CD4-positive, alpha-beta T cell treated with Interferon gamma for 1 hour (primary cell): ENCODE measurements at regions not wholly inside any gene's neighbourhood (a gene's known extent, or its start where the extent isn't known, plus 50 kb on each side); places are given as distances from the start of the nearest gene placed in this dataset.

ENCODE experiments used
- DNase-seq: peaks from one replicate; pipeline ENCODE4 v3.0.0-alpha.2; 2020

DNA sequence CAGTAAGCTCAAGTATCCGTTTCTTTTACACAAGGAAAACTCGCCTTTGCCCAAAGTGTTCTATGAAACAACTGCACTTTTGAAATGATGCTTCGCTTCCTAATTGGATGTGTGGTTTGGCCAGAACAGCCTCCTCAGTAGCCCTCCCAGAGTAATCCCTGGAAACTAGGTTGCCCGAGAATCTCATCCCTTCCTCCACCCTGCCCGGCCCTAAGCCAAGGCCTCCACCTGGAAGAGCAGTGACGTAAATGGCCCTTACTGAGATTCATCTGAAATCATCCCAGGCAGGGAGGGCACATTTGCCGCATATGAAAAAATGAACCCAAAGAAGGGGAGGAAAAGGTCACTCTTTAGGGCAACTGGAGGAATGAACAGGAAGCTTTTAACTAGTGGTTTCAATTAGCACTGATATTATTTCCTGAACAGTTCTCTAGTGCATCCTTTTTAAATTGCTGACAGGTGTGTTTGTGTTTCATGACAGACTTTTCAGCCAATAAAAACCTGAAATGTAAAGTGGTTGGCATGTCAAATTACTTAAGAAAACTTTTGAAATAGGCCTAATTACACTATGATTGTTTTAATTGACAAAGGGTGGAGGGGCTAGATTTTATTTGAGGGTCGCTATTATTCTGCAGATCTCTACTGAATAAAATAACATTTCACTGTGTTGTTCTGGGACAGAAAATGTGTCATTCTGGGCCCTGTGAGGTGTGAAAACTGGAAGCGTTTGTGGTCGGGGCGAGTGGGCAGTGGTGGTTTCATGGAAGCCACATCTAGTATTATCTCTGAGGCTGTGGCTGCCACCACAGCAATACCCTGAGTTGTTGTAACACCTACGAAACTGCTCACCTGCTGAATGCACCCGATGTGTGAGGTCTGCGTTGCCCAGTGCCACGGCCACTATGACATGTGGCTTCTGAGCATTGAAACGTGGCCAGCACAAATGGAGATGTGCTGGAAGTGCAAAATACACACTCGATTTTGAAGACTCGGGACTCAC lies 112.1 kb downstream of the ZIC5 start:
- peak; percentile 15 for DNase-seq

DNA sequence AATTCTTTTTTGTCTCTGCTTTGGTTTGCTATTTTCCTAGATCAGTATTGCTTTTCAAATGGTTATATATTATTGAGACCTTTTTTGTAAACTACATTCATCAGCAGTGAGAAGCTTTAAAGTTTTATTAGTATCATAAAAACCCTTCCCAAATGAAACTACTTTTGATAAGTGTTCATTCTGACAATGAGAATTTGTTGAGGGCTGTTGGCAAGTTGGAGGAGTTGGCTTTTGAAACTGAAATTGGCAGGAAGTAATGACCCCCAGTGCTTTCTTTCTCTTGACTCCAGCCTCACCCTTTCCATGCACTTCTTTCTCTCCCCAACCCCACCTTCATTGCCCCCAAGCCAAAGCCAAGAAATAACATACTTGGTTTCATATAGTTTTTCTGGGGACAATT lies 113.8 kb downstream of the ZIC5 start:
- DNase-seq, result no peak

GRCh38 chr13:99855526-99856420 lies 115.8 kb downstream of the ZIC5 start:
- no peak for DNase-seq

- DNase-seq, result no peak
Observed at GRCh38 chr13:99854366-99854765, 117.2 kb downstream of the ZIC5 start.

GRCh38 chr13:99847318-99847750 lies 124.2 kb downstream of the ZIC5 start:
- DNase-seq, result no peak

DNA sequence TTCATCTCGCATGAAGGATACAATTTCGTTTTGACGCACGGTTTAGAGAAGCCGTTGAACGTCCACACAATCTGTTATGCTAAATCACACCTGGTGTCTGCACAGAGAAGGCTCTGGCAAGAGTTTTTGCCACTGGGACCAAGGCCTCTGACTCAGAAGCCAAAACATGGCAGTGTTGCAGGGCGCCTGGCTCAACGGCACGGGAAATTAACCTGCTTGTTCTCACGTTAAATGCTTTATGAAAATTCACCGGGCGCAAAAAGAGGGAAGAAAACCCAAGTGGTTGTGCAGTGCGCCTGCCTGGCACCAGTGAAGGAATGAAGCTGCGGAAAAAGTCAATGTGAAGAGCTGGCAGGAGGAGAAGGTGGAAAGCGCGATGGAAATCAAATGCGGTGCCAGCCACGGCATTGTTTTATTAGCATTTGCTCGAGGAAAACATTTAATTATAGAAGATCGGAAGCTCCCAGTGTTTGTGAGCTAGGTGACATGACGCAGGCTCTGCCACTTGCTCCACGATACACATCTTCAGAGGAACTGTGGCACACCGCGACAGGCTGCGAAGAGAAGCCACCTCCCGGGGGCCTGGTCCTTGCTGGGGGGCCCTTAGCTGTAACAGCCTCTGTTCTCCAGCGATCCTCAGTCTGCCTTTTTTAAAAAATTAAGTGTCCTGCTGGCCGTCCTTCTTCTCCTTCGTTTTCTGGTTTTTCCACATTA lies 126.2 kb downstream of the ZIC5 start:
- no peak for DNase-seq

- DNase-seq, result no peak
Observed at GRCh38 chr13:99844421-99844820, 127.1 kb downstream of the ZIC5 start.

GRCh38 chr13:99843872-99844271 lies 127.7 kb downstream of the ZIC5 start:
- no peak for DNase-seq

DNA sequence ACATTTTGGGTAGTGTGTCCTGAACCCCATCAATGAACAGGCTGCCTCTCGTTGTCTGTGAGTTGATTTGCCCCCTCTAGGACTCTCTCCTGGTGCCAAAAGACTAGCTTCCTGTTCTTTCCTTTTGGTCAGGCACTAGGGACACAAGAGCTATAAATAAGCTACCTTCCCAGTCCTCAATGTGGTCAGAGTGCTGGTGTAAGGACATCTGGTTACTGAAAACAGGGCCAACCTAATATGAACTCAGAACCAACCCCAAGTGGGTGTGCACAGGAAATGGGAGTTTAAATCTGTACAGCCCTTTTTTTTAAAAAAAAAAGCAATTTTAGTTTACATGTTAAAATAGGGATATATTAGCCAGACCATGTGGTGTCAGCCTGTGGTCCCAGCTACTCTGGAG lies 129.2 kb downstream of the ZIC5 start:
- no peak for DNase-seq

- DNase-seq, result no peak
Observed at GRCh38 chr13:99836291-99836690, 135.3 kb downstream of the ZIC5 start.

- DNase-seq, result no peak
Observed at GRCh38 chr13:99835442-99835841, 136.1 kb downstream of the ZIC5 start.

DNA sequence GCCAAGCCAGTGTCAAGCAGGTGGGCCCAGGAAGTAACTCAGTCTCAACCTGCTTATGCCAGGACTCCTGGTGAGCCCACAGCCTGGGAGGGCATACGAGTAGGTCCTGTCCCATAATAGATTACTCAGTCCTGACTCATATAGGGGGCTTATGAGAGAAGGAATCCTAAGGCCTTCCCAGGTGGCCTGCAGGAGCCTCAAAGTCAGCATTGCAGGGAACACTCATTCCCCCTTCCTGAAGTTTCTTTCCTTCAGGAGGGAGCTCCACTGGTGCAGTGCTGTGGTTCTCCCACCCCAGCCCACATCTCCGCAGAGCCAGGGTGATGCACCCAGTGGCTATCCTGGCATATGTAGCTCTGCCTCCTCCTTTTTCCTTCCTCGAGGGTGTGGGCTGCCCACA lies 137.3 kb downstream of the ZIC5 start:
- no peak for DNase-seq

DNA sequence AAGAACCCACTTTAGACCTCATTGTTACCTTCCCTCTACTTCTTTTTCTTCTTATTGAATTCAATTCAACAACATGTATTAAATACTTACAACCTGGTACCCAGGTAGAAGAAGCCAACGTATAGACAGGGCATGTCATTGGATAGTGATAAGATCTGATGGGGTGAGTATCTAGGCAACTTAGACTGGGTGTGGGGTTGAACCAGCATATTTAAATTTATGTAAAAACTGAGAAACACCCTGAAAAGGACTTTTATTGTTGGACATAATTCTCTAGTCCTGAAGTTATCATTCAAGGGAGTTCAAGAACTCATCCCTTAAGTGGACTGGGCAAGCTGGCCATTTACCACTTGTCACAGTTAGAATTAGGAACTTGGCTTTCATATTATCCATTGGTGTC lies 139.2 kb downstream of the ZIC5 start:
- no peak for DNase-seq

- DNase-seq, result no peak
Observed at GRCh38 chr13:99830931-99831330, 140.6 kb downstream of the ZIC5 start.

GRCh38 chr13:99829593-99830239 lies 141.9 kb downstream of the ZIC5 start:
- no peak for DNase-seq

GRCh38 chr13:99829161-99829560 lies 142.4 kb downstream of the ZIC5 start:
- no peak for DNase-seq

DNA sequence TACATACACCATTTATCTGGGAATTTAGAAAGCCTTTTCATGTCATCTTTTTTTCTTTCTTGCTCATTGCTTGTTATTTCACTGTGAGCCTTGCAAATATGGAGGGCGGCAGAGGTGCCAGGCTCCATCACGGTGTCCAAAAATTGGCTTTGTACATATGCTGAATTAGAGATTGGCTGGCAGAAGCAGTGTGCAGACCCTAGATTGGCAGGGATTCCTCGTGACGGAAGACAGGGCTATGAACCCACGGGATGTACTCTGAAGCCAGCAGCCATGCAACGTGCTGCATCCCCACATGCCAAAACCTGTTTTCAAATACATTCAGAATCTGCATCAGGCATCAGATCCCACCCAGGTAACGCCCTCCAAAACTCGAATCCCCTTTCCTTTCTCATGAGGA lies 142.8 kb downstream of the ZIC5 start:
- DNase-seq, result no peak

DNA sequence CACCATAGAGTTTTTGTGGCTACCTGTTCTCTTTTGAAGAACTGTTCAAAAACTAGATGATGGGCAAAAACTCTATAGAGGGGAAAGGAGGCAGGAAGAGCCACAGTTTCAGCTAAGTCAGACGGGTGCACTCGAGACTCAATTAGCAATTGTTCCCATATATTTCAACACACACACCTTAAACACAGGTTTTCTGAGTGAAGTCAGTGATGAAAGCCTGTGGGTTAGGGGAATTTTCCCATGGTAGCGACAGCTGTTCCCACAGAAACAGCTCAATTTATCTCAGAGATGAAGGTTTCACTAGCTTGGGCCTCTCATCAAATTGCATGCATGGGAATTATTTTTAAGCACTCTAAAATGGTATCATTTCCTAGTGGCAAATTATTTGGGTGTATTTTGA lies 143.4 kb downstream of the ZIC5 start:
- DNase-seq, result no peak

- DNase-seq, result no peak
Observed at GRCh38 chr13:99827011-99827772, 144.4 kb downstream of the ZIC5 start.

DNA sequence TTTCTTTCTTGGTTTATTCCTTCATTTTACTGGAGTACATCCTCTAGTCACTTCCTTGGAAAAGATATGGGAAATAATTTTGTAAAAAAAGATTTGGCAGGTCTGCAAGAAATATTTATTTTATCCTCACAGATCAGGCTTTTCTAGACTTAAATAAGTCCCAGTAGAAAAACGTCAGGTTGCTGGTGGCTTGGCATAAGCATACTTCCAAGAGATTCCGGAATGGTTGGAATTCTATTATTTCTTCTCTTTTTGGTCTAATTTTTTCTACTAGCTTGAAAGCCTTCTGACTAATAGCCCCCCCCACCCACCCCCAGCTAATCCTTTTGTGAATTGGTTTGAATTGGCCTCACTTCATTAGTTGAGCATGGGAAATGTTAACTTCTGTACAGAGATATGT lies 147.6 kb downstream of the ZIC5 start:
- no peak for DNase-seq

- DNase-seq, result no peak
Observed at GRCh38 chr13:99822820-99823219, 148.7 kb downstream of the ZIC5 start.

DNA sequence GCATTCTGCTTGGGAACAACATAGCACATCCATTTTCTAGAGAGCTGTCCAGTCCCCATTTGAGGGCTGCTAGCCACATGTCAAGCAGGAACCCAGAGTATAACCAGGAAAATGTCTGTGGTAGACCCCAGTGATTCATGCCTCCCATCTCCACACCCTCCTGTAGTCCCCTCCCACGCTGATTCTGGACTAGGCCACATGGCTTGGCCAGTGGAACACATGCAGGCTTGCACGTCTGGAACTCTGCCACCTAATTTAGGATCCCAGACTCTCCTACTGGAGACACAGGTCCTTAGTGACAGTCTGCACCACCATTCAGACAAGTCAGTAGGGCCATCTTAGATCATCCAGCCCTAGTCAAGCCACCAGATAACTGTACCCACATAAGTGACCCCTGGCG lies 149.8 kb downstream of the ZIC5 start:
- no peak for DNase-seq
